Transverse colon (tissue), 4 donors: ENCODE measurements at regions not wholly inside any gene's neighbourhood (a gene's known extent, or its start where the extent isn't known, plus 50 kb on each side); places are given as distances from the start of the nearest gene placed in this dataset.

Experiments used
- CTCF ChIP-seq, 5 experiments: fragments of 200-600 bp in 3 of 5; fragments of 450-650 bp in 2 of 5; sonication (generic) in 3 of 5; IDR thresholded peaks; 1 replicate in 2 of 5; 2 replicates in 3 of 5; pipeline ENCODE4 v1.5.1; 2016 to 2017; ENCODE audit warnings: antibody characterized with exemption in 5 of 5, inconsistent platforms in 3 of 5, mild to moderate bottlenecking in 2 of 5, moderate library complexity in 1 of 5
- EP300 ChIP-seq: sonication (generic); formaldehyde crosslinking; IDR thresholded peaks from one replicate; pipeline ENCODE4 v1.6.1; 2017; ENCODE audit warnings: antibody characterized with exemption, low read depth
- POLR2AphosphoS5 ChIP-seq, 3 donors: sonication (generic); formaldehyde crosslinking; IDR thresholded peaks; one replicate each; pipeline ENCODE4 v1.6.1; 2016; ENCODE audit warnings: antibody characterized with exemption in 3 of 3

GRCh38 chr5:15286650-15287049, 213.3 kb upstream of the FBXL7 start:
- TF ChIP-seq CTCF (IDR thresholded peaks at IDR 0.05) (no peak), EP300 (no peak), POLR2AphosphoS5 (IDR thresholded peaks at IDR 0.05) (no peak)
